ENCODE measurements at regions not wholly inside any gene's neighbourhood (a gene's known extent, or its start where the extent isn't known, plus 50 kb on each side); places are given as distances from the start of the nearest gene placed in this dataset.

GRCh38 chr2:120999377-121000097, 263.9 kb downstream of the GLI2 start:
- Histone ChIP-seq H3K36me3 (ENCODE audit: insufficient read depth, low read length) (no peaks in the 10 kb centered on the region), H2AFZ (ENCODE audit: low read depth, low read length) (no peak overlapping the region), H3K9me2 (ENCODE audit: insufficient read depth, low read length) (no peaks in the 10 kb centered on the region), H3K27me3 (ENCODE audit: insufficient read depth, low read depth, low read length) (no peaks in the 10 kb centered on the region), H3F3A (ENCODE audit: insufficient read depth, low read length, poor library complexity, severe bottlenecking) (no peaks in the 10 kb centered on the region), H3K27ac (ENCODE audit: low read length) (no peak overlapping the region), H3K9me3 (ENCODE audit: low read length) (no peaks in the 10 kb centered on the region), H4K20me1 (ENCODE audit: insufficient read depth) (no peaks in the 10 kb centered on the region), H3K79me2 (replicated peaks; ENCODE audit: insufficient read depth, low read length) (no peaks in the 10 kb centered on the region), H3K9ac (ENCODE audit: low read length) (no peak overlapping the region), H3K4me2 (ENCODE audit: low read length) (no peak overlapping the region), H3K4me3 (ENCODE audit: low read length) (no peak overlapping the region)
- TF ChIP-seq EZH2 (IDR thresholded peaks at IDR 0.05; ENCODE audit: borderline replicate concordance, insufficient read depth, low read length, poor library complexity, severe bottlenecking): no peak
- TF ChIP-seq SMC3 (conservative IDR thresholded peaks at IDR 0.05; ENCODE audit: poor library complexity): no peak
- TF ChIP-seq POLR2AphosphoS5 (IDR thresholded peaks at IDR 0.05): no peak
- no peak for TF ChIP-seq TAF1 (IDR thresholded peaks at IDR 0.05; ENCODE audit: low read depth)
- no peak for TF ChIP-seq EP300 (conservative IDR thresholded peaks at IDR 0.05; ENCODE audit: poor library complexity, severe bottlenecking)

- Histone ChIP-seq H3K27ac (ENCODE audit: low read length) (no peak overlapping the region), H3K27me3 (ENCODE audit: insufficient read depth, low read depth, low read length) (no peaks in the 10 kb centered on the region), H3K9ac (ENCODE audit: low read length) (no peak overlapping the region), H3K36me3 (ENCODE audit: insufficient read depth, low read length) (no peaks in the 10 kb centered on the region), H3F3A (ENCODE audit: insufficient read depth, low read length, poor library complexity, severe bottlenecking) (no peaks in the 10 kb centered on the region), H4K20me1 (ENCODE audit: insufficient read depth) (no peaks in the 10 kb centered on the region), H3K79me2 (replicated peaks; ENCODE audit: insufficient read depth, low read length) (no peaks in the 10 kb centered on the region), H2AFZ (ENCODE audit: low read depth, low read length) (no peak overlapping the region), H3K9me3 (ENCODE audit: low read length) (no peaks in the 10 kb centered on the region), H3K4me2 (ENCODE audit: low read length) (no peak overlapping the region), H3K4me3 (ENCODE audit: low read length) (no peak overlapping the region), H3K9me2 (ENCODE audit: insufficient read depth, low read length) (no peaks in the 10 kb centered on the region)
- TF ChIP-seq TAF1 (IDR thresholded peaks at IDR 0.05; ENCODE audit: low read depth): no peak
These were observed 265.1 kb downstream of the GLI2 start for GRCh38 chr2:121000804-121001203.

- Histone ChIP-seq H3F3A (ENCODE audit: insufficient read depth, low read length, poor library complexity, severe bottlenecking) (no peaks in the 10 kb centered on the region), H3K79me2 (replicated peaks; ENCODE audit: insufficient read depth, low read length) (no peaks in the 10 kb centered on the region), H2AFZ (ENCODE audit: low read depth, low read length) (no peak overlapping the region), H3K4me2 (ENCODE audit: low read length) (no peak overlapping the region), H3K9me3 (ENCODE audit: low read length) (no peaks in the 10 kb centered on the region), H3K9me2 (ENCODE audit: insufficient read depth, low read length) (no peaks in the 10 kb centered on the region), H3K36me3 (ENCODE audit: insufficient read depth, low read length) (no peaks in the 10 kb centered on the region), H3K27me3 (ENCODE audit: insufficient read depth, low read depth, low read length) (no peaks in the 10 kb centered on the region), H3K27ac (ENCODE audit: low read length) (no peak overlapping the region), H3K4me3 (ENCODE audit: low read length) (no peak overlapping the region), H4K20me1 (ENCODE audit: insufficient read depth) (no peaks in the 10 kb centered on the region), H3K9ac (ENCODE audit: low read length) (no peak overlapping the region)
- TF ChIP-seq SMC3 (conservative IDR thresholded peaks at IDR 0.05; ENCODE audit: poor library complexity) (no peak), MXI1 (conservative IDR thresholded peaks at IDR 0.05; ENCODE audit: poor library complexity, severe bottlenecking) (no peak), EP300 (conservative IDR thresholded peaks at IDR 0.05; ENCODE audit: poor library complexity, severe bottlenecking) (no peak), EZH2 (IDR thresholded peaks at IDR 0.05; ENCODE audit: borderline replicate concordance, insufficient read depth, low read length, poor library complexity, severe bottlenecking) (no peak), RAD21 (conservative IDR thresholded peaks at IDR 0.05) (no peak), TAF1 (IDR thresholded peaks at IDR 0.05; ENCODE audit: low read depth) (no peak), CTCF (IDR thresholded peaks at IDR 0.05; ENCODE audit: poor library complexity, severe bottlenecking) (no peak), REST (IDR thresholded peaks at IDR 0.05; ENCODE audit: borderline replicate concordance) (no peak)
These were observed 266.0 kb downstream of the GLI2 start for GRCh38 chr2:121001641-121002040.

Measured in neural cell (in vitro differentiated cells).